GM21447 (cell line): ENCODE measurements at regions not wholly inside any gene's neighbourhood (a gene's known extent, or its start where the extent isn't known, plus 50 kb on each side); places are given as distances from the start of the nearest gene placed in this dataset.

ENCODE experiments used
- ATAC-seq: cut with Tn5 transposase; IDR thresholded peaks from one replicate; pipeline ENCODE4 v1.9.1; 2021; ENCODE audit not compliant: unreplicated experiment

GRCh38 chr14:83470466-83470865 is 1936.8 kb upstream of the SEL1L start:
- no peak for ATAC-seq

- no peak for ATAC-seq
Observed at GRCh38 chr14:83470959-83471695, 1937.5 kb upstream of the SEL1L start.

GRCh38 chr14:83473416-83474235 is 1940.0 kb upstream of the SEL1L start:
- ATAC-seq = no peak

- ATAC-seq = no peak
Observed at GRCh38 chr14:83478741-83479140, 1945.1 kb upstream of the SEL1L start.

DNA sequence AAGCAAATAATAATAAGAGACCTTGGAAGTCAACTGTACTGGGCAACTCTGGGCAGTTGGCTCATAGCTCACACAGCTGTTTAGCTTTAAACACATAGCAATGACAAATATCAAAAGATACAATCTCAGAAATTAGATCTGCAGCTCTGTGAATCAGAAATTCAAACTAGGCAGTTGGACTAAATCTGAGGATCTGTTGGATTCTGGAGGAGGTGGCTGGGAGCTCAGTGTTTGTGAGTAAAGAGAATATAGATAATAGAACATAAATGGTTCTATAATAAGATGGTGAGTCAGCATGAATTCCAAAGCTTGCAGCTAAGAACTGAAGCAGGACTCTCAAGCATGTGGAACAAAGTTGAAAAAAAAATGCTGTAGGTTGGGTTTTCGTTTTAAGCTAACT is 1949.4 kb upstream of the SEL1L start:
- no peak for ATAC-seq

- ATAC-seq = no peak
Observed at GRCh38 chr14:83485591-83485990, 1951.9 kb upstream of the SEL1L start.

DNA sequence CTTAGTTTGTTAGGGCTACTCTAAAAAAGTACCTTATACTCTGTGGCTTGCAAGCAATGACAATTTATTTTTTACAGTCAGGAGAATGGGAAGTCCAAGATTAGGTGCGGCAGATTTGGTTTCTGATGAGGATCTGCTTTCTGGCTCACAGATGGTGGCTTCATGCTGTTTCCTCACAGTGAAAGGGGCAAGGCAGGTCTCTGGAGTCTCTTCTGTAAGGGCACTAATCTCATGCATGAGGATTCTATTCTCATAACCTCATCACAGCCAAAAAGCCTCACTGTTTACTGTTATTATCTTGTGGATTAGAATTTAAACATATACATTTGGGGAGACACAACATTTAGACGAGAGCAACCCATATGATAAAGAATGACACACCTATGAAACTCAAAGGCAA is 1957.4 kb upstream of the SEL1L start:
- ATAC-seq = no peak

GRCh38 chr14:83520837-83521236 is 1987.2 kb upstream of the SEL1L start:
- no peak for ATAC-seq

GRCh38 chr14:83529531-83529930 is 1995.9 kb upstream of the SEL1L start:
- ATAC-seq = no peak

DNA sequence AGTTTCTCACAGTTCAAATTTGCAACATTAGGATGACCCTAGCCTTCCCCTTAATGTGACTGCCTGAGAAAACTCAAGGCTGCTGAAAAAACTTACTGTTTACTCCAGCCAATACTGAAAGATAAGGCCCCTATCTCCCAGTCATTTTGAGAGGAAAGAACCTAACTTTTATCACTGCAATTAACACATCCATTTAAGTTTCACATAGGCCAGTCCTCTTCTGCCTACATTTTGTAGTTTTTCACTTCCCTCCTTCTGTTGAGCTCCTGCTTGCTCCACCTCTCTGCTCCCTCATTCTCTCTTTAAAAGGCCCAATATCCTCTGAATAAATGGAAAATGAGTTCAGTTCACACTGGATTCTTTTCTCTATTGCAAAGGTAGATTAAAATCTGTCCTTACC is 1996.2 kb upstream of the FLRT2 start:
- ATAC-seq = no peak

GRCh38 chr14:83534995-83535394 is 1994.9 kb upstream of the FLRT2 start:
- ATAC-seq = no peak

DNA sequence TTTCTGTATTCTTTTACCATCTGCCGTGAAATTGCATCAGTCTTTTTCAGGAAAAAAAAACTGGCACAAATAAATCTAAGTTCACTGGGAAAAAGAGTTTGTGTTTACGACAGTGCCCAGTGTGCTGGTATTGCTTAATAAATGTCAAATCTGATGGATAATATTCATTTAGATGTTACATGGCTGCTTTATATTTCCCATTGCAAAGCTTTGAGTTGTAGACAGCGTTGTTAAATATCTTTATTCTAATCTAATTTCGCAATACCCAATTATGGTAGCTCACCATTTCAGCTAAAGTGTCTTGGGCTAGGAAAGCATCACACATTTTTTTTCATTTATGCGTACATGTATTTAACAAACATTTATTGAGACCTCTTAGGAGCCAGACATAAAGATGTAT is 1994.5 kb upstream of the FLRT2 start:
- no peak for ATAC-seq

DNA sequence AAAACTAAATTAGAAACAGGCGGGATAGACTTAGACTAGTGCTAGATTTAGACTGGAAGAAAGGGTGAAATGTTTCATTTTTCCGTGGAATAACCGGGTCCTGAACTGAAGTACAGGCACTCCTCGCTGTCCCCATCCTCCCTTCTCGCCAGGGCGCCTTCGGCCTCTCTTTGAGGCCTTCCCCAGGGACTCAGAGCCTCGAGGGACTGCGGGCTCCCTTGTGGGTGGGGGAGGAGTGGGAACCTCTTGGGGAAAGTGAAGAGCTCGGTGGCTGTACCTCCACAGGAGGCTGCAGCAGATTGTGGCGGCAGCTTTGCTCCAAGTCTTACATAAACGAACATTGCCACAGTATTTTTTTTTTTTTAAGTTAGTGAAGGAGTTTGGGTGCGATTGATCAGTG is 1988.8 kb upstream of the FLRT2 start:
- ATAC-seq = no peak

- no peak for ATAC-seq
Observed at GRCh38 chr14:83548061-83548839, 1981.7 kb upstream of the FLRT2 start.

GRCh38 chr14:83556065-83556464 is 1973.9 kb upstream of the FLRT2 start:
- ATAC-seq = no peak

GRCh38 chr14:83556746-83557453 is 1973.0 kb upstream of the FLRT2 start:
- no peak for ATAC-seq

- no peak for ATAC-seq
Observed at GRCh38 chr14:83558946-83559345, 1971.0 kb upstream of the FLRT2 start.

- ATAC-seq = no peak
Observed at GRCh38 chr14:83559721-83560120, 1970.2 kb upstream of the FLRT2 start.

GRCh38 chr14:83561261-83561660 is 1968.7 kb upstream of the FLRT2 start:
- ATAC-seq = no peak

GRCh38 chr14:83566567-83566966 is 1963.4 kb upstream of the FLRT2 start:
- no peak for ATAC-seq

GRCh38 chr14:83568141-83568540 is 1961.8 kb upstream of the FLRT2 start:
- no peak for ATAC-seq
